ENCODE measurements at regions not wholly inside any gene's neighbourhood (a gene's known extent, or its start where the extent isn't known, plus 50 kb on each side); places are given as distances from the start of the nearest gene placed in this dataset.

DNA sequence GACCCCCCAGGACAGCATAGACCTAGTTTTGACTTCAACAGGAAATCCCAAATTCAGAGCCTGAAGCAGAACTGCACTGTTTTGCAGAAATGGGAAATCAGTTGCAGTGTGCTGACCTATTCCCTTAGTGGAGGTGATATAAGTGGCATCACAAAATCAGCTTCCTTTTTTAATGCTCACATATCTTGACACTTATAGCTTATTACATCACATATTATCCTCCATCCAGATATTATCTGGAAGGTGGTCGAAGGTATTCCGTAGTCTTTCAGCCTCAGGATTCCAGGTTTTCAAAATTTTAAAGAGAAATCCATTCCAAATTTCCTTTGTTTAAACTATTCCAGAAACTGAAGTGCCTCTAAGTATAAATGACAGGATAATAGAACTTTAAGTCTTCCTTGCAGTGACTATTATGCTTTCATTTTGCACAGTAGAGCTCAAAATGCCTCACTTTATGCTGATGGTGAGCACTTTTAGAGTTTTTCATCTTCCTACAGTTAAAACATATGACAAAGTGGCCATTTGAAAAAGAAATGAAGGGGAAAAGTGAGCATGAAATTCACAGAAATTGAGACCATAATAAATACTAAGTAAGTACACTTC is 106.4 kb upstream of the DPYD start:
- DNase-seq (ENCODE audit: low read depth, low spot score): no peak
- CTCF ChIA-PET: no interaction called here
- POLR2A ChIA-PET: no interaction called here
- no peak overlapping the region for H3K4me3 ChIP-seq (ENCODE audit: low read depth, low read length)
- TF ChIP-seq CTCF (IDR thresholded peaks at IDR 0.05; ENCODE audit: insufficient read depth, low read length, missing control alignments): no peak

DNA sequence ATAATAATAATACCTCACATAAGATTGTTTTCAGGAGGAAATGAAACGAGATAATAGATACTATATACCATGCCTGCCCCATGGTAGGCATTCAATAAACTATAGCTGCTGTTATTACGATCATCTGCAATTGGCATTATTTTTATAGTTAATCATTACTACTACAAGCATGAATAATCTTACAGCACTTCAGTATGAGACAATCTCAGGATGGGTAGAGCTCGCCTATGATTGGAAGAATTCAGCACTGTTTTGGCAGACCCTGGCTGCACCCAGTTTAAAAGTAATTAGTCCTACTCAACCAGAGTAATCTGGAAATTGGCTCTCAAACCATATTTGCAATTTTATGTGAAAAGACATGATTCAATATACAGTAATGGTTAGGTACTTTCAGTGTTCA is 105.0 kb upstream of the DPYD start:
- H3K4me3 ChIP-seq (ENCODE audit: low read depth, low read length): no peak overlapping the region
- ChIA-PET POLR2A (interaction anchor here (0.7 kb wide), 1 partner anchor 171 kb away, joined by 3 read pairs; no protein-coding TSS in a partner anchor), CTCF (interaction anchor here (0.7 to 1.5 kb wide), 4 partner anchors 22 to 442 kb away, joined by 3 read pairs; no protein-coding TSS in a partner anchor)
- no peak for TF ChIP-seq CTCF (IDR thresholded peaks at IDR 0.05; ENCODE audit: insufficient read depth, low read length, missing control alignments)
- DNase-seq (ENCODE audit: low read depth, low spot score): no peak

GRCh38 chr1:98021126-98021525 is 100.3 kb upstream of the DPYD start:
- no peak for DNase-seq (ENCODE audit: low read depth, low spot score)
- no peak overlapping the region for H3K4me3 ChIP-seq (ENCODE audit: low read depth, low read length)
- CTCF ChIA-PET: no interaction called here
- no peak for TF ChIP-seq CTCF (IDR thresholded peaks at IDR 0.05; ENCODE audit: insufficient read depth, low read length, missing control alignments)
- POLR2A ChIA-PET: no interaction called here

GRCh38 chr1:98019747-98020146 is 98.9 kb upstream of the DPYD start:
- ChIA-PET CTCF (no interaction called here), POLR2A (no interaction called here)
- no peak overlapping the region for H3K4me3 ChIP-seq (ENCODE audit: low read depth, low read length)
- no peak for TF ChIP-seq CTCF (IDR thresholded peaks at IDR 0.05; ENCODE audit: insufficient read depth, low read length, missing control alignments)
- DNase-seq (ENCODE audit: low read depth, low spot score): no peak

DNA sequence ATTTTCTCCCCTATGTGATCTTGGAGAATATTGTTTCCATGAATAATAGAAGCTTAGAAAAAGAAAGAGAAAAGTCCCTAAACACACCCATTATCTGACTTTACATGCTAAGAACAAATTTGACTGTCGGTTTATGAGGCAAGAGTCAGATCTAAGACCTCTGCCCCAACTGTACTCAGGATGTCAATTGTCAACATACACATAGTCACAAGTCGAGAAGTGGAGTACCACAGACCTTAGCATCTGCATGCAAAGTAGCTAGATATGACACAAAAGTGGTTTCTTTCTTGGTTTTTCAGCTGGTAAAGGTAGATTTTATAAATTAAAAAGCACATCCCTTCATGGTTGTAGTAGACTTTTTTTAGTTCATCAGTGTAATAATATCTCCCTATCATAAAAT is 97.2 kb upstream of the DPYD start:
- CTCF ChIA-PET: interaction anchor here (1.2 kb wide), 1 partner anchor 26 kb away, joined by 3 read pairs; no protein-coding TSS in a partner anchor
- TF ChIP-seq CTCF (IDR thresholded peaks at IDR 0.05; ENCODE audit: insufficient read depth, low read length, missing control alignments): no peak

DNA sequence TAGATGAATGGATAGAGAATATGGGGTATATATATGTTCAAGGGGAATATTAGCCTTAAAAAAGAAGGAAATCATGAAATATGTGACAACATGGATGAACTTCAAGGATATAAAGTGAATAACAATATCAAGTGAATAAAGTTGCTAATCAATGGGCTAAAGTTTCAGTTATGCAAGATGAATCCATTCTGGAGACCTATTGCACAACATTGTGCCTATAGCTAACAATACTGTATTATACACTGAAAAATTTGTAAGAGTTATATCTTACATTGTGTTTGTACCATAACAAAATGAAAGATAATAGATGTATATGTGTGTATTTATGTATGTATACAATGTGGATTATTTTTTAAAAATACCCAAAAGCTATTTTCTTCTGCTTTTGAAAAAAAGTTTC is 96.3 kb upstream of the DPYD start:
- ChIA-PET CTCF (no interaction called here), POLR2A (no interaction called here)
- TF ChIP-seq CTCF (IDR thresholded peaks at IDR 0.05; ENCODE audit: insufficient read depth, low read length, missing control alignments): no peak
- DNase-seq (ENCODE audit: low read depth, low spot score): no peak
- no peak overlapping the region for H3K4me3 ChIP-seq (ENCODE audit: low read depth, low read length)

More for the DNA sequence above, 97.2 kb upstream of the DPYD start:
- no peak overlapping the region for H3K4me3 ChIP-seq (ENCODE audit: low read depth, low read length)
- POLR2A ChIA-PET: no interaction called here
- DNase-seq (ENCODE audit: low read depth, low spot score): no peak
